Skeletal muscle satellite cell (primary cell): ENCODE measurements at regions not wholly inside any gene's neighbourhood (a gene's known extent, or its start where the extent isn't known, plus 50 kb on each side); places are given as distances from the start of the nearest gene placed in this dataset.

Source experiments
- H3K27me3 ChIP-seq: 2 replicates; pipeline ENCODE4 v1.7.0; 2013; ENCODE audit warnings: low read length; ENCODE audit not compliant: control insufficient read depth, insufficient read depth
- H3K36me3 ChIP-seq: 2 replicates; pipeline ENCODE4 v1.7.0; 2013; ENCODE audit warnings: mild to moderate bottlenecking, control low read depth, low read length; ENCODE audit not compliant: insufficient read depth
- H3K4me1 ChIP-seq: 2 replicates; pipeline ENCODE4 v1.7.0; 2013; ENCODE audit warnings: low read length; ENCODE audit not compliant: control insufficient read depth, insufficient read depth
- H3K4me2 ChIP-seq: 2 replicates; pipeline ENCODE4 v1.7.0; 2013; ENCODE audit warnings: mild to moderate bottlenecking, low read length
- H3K4me3 ChIP-seq: 2 replicates; pipeline ENCODE4 v1.7.0; 2013; ENCODE audit warnings: low read length
- H3K9ac ChIP-seq: 2 replicates; pipeline ENCODE4 v1.7.0; 2013; ENCODE audit warnings: mild to moderate bottlenecking, low read depth, low read length, moderate library complexity
- H3K9me3 ChIP-seq: replicated peaks from 2 replicates; pipeline ENCODE4 v1.7.0; 2013; ENCODE audit warnings: mild to moderate bottlenecking, control low read depth, low read length

DNA sequence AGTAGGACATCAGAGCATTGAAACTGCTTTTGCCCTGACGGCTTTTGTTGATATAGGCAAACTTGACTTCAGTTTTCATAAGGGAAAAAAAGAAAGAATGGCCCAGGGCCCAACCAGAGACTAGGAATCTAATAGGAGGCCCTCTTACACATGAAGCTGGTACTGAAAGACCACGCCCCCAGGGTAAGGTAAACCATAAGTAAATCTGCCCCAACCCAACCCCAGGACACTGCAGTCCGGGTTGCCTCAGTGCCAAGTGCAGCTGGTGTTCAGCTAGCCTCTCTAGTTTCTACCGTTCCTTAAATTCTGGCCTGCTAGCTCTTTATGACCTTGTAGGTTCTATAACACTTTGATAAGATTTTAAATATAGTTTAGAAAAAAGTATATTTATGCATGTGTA is 136.7 kb downstream of the AQP9 start:
- H3K4me3 ChIP-seq = no peak overlapping the region
- no peaks in the 10 kb centered on the region for H3K4me1 ChIP-seq
- H3K9ac ChIP-seq = no peak overlapping the region
- H3K4me2 ChIP-seq = no peak overlapping the region
- no peaks in the 10 kb centered on the region for H3K9me3 ChIP-seq
- H3K36me3 ChIP-seq = no peaks in the 10 kb centered on the region
- H3K27me3 ChIP-seq = peaks cover 4% of the 10 kb centered on the region

DNA sequence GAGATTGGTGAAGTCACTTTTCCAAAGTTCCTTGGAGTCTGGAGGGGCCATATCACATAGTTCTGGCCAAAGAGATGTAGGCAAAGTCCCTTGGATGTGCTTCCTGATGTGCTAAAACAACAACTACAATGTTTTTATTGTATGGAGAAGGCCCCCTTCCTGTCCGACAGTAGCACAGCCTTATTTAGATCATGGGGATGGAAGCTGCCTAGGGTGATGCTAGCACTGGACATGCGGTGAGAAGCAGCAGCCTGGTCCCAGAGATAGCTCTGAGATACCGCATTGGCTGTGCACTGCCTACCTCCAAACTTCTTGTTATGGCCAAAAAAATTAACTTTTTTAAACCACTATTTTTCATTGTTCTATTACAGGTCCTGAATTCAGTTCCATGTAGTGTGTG is 137.6 kb downstream of the AQP9 start:
- Histone ChIP-seq H3K9me3 (no peaks in the 10 kb centered on the region), H3K4me2 (no peak overlapping the region), H3K4me1 (no peaks in the 10 kb centered on the region), H3K36me3 (no peaks in the 10 kb centered on the region), H3K9ac (no peak overlapping the region), H3K27me3 (peaks cover 4% of the 10 kb centered on the region), H3K4me3 (no peak overlapping the region)

- Histone ChIP-seq H3K4me1 (no peaks in the 10 kb centered on the region), H3K9me3 (no peaks in the 10 kb centered on the region), H3K27me3 (peaks cover 4% of the 10 kb centered on the region), H3K4me3 (no peak overlapping the region), H3K36me3 (no peaks in the 10 kb centered on the region), H3K4me2 (no peak overlapping the region), H3K9ac (no peak overlapping the region)
Observed at GRCh38 chr15:58276924-58277323, 138.7 kb downstream of the AQP9 start.

DNA sequence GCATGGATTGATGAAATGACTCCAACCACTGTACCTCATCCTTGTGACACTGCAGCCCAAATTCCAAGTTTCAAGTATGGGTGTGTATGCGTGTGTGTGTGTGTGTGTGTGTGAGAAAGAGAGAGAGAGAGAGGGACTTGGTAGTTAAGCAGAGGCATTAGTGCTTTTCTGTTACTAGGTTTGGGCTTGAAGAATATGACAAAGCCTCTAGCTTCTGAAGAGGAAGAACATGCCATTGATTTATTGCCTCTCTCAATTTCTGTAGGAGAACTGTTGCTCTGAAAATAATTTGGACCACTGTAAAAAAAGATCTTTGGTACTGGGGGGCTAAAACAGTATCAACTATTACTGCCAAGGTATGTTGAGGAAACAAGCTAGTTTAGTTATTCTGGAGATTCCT is 139.2 kb downstream of the AQP9 start:
- no peak overlapping the region for H3K4me3 ChIP-seq
- no peaks in the 10 kb centered on the region for H3K4me1 ChIP-seq
- no peaks in the 10 kb centered on the region for H3K36me3 ChIP-seq
- no peak overlapping the region for H3K4me2 ChIP-seq
- H3K27me3 ChIP-seq = peaks cover 4% of the 10 kb centered on the region
- H3K9me3 ChIP-seq = no peaks in the 10 kb centered on the region
- H3K9ac ChIP-seq = no peak overlapping the region

DNA sequence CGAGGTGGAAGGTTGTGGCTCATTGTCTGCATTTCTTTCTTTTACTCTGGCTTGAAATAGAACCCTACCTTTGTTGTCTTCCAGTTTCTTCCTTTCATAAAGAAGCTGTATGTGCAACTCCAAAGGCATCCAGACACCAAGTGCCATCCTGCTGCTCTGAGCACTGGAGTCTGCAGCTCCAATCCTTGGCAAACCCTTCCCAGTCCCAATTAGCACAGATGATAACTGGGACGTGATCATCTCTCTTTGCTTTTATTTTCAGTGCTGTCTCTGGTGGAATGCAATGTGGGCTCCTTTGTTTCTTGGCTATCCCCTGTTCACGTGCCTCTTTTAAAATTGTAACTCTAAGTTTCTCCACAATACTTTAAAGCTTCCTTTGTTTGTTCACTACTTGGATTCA is 140.9 kb downstream of the AQP9 start:
- Histone ChIP-seq H3K27me3 (peaks cover 4% of the 10 kb centered on the region), H3K9me3 (no peaks in the 10 kb centered on the region), H3K9ac (no peak overlapping the region), H3K4me3 (no peak overlapping the region), H3K4me1 (no peaks in the 10 kb centered on the region), H3K36me3 (no peaks in the 10 kb centered on the region), H3K4me2 (no peak overlapping the region)

DNA sequence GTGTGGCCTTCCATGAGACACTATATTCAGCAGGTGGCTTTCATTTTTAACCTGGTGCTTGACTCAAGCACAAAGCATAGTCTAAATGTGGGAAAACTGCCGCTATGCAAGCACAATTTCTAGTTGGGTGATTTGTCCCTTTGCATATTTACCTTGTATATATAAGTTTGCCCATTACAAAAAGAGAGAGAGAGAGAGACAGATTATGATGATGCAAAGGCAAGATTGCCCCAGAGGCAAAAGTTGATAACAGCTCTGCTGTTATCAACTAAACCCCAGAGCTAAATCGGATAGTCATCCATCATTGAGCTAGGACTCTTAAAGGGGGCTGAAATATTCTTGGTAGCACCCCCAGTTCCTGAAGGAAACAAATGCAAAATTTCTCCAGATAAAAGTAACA is 141.5 kb downstream of the AQP9 start:
- Histone ChIP-seq H3K36me3 (no peaks in the 10 kb centered on the region), H3K9me3 (no peaks in the 10 kb centered on the region), H3K27me3 (peaks cover 4% of the 10 kb centered on the region), H3K4me3 (no peak overlapping the region), H3K9ac (no peak overlapping the region), H3K4me1 (no peaks in the 10 kb centered on the region), H3K4me2 (no peak overlapping the region)

DNA sequence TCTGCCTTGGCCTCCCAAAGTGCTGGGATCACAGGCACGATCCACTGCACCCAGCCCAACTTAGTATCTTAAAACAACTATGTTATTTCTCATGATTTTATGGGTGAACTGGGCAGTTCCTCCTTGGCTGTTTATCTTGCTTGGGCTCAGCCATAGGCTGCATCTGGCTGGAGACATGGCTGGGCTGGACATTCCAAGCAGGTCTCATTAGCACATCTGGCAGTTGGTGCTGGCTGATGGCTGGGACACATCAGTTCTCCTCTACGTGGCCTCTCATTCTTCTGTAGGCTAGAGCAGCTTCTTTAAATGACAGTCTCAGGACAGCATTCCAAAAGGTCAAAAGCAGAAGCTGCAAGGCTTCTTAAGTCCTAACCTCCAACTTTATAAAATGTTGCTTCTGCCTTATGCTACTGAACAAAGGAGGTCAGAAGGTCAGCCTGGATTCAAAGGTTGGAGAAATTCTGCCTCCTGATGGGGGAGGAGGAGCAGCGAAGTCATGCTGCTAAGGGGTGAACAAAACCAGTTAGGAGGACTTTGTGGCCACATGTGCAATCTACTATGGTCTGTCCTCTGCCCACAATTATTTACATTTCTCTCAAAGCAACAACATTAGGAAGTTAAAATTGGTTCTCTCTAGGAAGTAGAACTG is 144.0 kb downstream of the AQP9 start:
- Histone ChIP-seq H3K9me3 (no peaks in the 10 kb centered on the region), H3K9ac (no peak overlapping the region), H3K27me3 (peaks cover 4% of the 10 kb centered on the region), H3K4me3 (no peak overlapping the region), H3K4me2 (no peak overlapping the region), H3K4me1 (no peaks in the 10 kb centered on the region), H3K36me3 (no peaks in the 10 kb centered on the region)

- Histone ChIP-seq H3K9me3 (no peaks in the 10 kb centered on the region), H3K36me3 (no peaks in the 10 kb centered on the region)
Observed at GRCh38 chr15:58283302-58283701, 145.1 kb downstream of the AQP9 start.

DNA sequence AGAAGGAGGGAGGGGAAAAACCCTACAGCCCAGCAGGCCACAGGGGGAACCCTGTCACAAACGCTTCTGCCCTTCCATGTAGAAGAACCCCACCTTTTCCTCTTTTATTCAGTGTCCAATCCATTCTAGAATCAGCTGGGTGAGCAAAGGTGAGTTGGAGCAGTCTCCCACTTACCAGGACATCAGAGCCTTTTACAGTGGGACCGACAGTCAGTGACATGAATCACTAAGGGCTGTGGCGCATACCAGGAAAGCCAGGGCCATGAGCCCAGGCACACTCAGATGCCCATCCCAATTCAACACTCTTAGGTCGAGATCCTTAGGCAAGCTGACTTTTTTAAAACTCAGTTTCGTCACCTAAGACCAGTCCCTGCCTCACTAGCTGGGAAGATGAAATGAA is 146.1 kb downstream of the AQP9 start:
- H3K4me2 ChIP-seq = no peak overlapping the region

More at GRCh38 chr15:58283302-58283701, 145.1 kb downstream of the AQP9 start:
- Histone ChIP-seq H3K4me2 (no peak overlapping the region), H3K4me1 (no peaks in the 10 kb centered on the region), H3K9ac (no peak overlapping the region), H3K27me3 (peaks cover 4% of the 10 kb centered on the region), H3K4me3 (no peak overlapping the region)

DNA sequence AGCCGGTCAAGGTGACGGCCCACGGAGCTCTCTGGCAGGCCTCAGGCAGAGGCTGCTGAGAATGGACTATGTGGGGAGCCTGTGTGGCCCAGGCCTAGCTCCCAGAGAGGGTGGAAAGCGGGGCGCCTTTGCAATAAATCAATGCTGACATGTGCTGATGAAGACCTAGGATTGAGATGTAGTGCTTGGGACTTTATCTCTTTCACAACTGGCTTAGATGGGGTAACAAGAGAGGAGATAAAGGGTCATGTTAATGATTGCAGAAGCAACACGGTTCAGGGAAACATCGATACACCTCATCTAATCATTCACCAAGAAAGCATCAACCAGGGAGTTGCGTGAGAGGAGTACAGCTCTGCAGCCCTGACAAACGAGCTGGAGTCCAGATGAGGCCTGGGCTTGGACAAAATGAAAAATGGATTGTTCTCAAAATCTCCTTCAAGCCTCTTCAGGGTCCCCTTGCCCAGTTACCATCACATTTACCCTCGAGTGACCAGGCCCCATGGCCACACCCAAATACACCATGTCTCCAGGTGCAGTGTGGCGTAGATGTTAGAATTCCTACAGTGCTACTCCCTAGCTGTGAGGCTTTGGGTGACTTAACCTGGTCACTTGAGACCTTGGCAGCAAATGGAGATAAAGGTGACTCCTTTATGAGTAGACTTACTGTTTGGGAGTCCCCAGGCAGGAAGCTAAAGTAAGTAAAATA is 146.4 kb upstream of the LIPC start:
- Histone ChIP-seq H3K9me3 (no peaks in the 10 kb centered on the region), H3K27me3 (no peaks in the 10 kb centered on the region), H3K4me2 (no peak overlapping the region), H3K4me1 (no peaks in the 10 kb centered on the region), H3K36me3 (no peaks in the 10 kb centered on the region), H3K9ac (no peak overlapping the region), H3K4me3 (no peak overlapping the region)

More for the DNA sequence above, 146.1 kb downstream of the AQP9 start:
- H3K36me3 ChIP-seq = no peaks in the 10 kb centered on the region
- no peaks in the 10 kb centered on the region for H3K9me3 ChIP-seq
- H3K27me3 ChIP-seq = no peaks in the 10 kb centered on the region
- H3K9ac ChIP-seq = no peak overlapping the region
- no peak overlapping the region for H3K4me3 ChIP-seq
- H3K4me1 ChIP-seq = no peaks in the 10 kb centered on the region

DNA sequence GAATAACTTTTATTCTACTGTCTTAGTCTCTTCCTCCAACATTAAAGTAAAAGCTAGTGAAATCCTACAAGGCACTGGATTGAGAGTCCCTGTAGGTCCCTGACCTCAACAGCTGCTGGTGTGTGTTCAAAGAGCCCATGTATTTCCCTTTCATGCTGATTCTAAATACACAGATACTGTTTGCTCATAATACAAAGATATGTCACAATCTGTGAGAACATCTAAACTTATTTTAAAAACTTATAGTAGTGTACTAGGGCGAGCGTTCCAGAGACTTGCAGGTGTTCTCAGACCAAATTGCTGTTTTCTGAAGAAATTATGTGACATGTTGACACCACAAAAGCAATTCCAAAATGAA is 145.9 kb upstream of the LIPC start:
- H3K36me3 ChIP-seq = no peaks in the 10 kb centered on the region
- H3K9ac ChIP-seq = no peak overlapping the region
- no peaks in the 10 kb centered on the region for H3K27me3 ChIP-seq
- no peaks in the 10 kb centered on the region for H3K9me3 ChIP-seq
- H3K4me3 ChIP-seq = no peak overlapping the region
- no peak overlapping the region for H3K4me2 ChIP-seq
- no peaks in the 10 kb centered on the region for H3K4me1 ChIP-seq

DNA sequence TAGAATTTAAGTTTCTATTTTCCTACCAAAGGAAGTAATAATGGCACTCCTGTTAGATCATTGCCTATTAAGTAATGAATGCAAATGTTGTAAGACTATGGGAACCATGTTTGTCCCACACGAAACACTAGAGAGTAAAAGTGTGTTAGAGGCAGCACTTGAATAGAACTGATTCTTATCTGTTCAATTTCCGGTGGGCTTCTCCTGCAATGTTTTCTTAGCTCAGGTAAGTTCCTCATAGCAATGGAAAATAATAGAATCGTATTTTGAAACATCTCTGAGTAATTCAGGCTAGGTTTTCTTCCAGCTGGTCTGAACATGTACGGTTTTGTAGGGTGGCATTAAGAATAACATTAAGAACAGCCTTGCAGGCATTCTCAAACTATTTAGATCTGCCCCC is 145.3 kb upstream of the LIPC start:
- no peak overlapping the region for H3K9ac ChIP-seq
- H3K4me2 ChIP-seq = no peak overlapping the region
- H3K4me1 ChIP-seq = no peaks in the 10 kb centered on the region
- no peaks in the 10 kb centered on the region for H3K27me3 ChIP-seq
- no peaks in the 10 kb centered on the region for H3K36me3 ChIP-seq
- H3K9me3 ChIP-seq = no peaks in the 10 kb centered on the region
- H3K4me3 ChIP-seq = no peak overlapping the region
